ENCODE measurements at regions not wholly inside any gene's neighbourhood (a gene's known extent, or its start where the extent isn't known, plus 50 kb on each side); places are given as distances from the start of the nearest gene placed in this dataset.
"Not testable (repeated sequence)": the region's sequence is repeated elsewhere in the genome, so short reads cannot be mapped to it uniquely, and the experiment has no call there.

DNA sequence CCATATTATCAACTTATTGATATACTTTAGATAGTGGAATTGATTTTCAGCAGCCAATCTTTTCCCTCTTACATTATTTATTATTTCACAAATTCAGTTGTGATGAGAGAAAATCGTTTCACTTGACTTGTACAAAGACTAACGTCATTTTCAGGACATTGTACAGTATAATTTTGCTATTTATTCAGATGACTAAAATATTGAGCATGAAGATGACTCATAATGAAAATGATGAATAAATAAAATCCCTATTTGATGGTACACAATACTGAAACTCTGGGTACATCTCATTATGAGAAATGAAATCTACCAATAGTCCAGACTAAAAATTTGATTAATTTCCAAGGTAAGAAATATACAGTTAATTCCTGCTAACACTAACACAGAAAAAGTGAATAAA lies 316.4 kb downstream of the CCDC74A start:
- TF ChIP-seq, protein P1, sequence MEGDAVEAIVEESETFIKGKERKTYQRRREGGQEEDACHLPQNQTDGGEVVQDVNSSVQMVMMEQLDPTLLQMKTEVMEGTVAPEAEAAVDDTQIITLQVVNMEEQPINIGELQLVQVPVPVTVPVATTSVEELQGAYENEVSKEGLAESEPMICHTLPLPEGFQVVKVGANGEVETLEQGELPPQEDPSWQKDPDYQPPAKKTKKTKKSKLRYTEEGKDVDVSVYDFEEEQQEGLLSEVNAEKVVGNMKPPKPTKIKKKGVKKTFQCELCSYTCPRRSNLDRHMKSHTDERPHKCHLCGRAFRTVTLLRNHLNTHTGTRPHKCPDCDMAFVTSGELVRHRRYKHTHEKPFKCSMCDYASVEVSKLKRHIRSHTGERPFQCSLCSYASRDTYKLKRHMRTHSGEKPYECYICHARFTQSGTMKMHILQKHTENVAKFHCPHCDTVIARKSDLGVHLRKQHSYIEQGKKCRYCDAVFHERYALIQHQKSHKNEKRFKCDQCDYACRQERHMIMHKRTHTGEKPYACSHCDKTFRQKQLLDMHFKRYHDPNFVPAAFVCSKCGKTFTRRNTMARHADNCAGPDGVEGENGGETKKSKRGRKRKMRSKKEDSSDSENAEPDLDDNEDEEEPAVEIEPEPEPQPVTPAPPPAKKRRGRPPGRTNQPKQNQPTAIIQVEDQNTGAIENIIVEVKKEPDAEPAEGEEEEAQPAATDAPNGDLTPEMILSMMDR (optimal IDR thresholded peaks at IDR 0.05 in 1 of 3, IDR thresholded peaks at IDR 0.05 in 1 of 3, conservative IDR thresholded peaks at IDR 0.05 in 1 of 3; ENCODE audit: extremely low read depth in 1 of 3, insufficient read depth in 2 of 3, low read length in 3 of 3) = not testable (repeated sequence)
- not testable (repeated sequence) for TF ChIP-seq EZH2 (IDR thresholded peaks at IDR 0.05; ENCODE audit: low read length)
